CD14-positive monocyte (primary cell): ENCODE measurements at regions not wholly inside any gene's neighbourhood (a gene's known extent, or its start where the extent isn't known, plus 50 kb on each side); places are given as distances from the start of the nearest gene placed in this dataset.

Source experiments
- DNase-seq, 3 donors: peaks; one replicate each; pipeline ENCODE4 v3.0.0-alpha.2; 2011 to 2022
- H2AFZ ChIP-seq: 2 replicates; pipeline ENCODE4 v1.6.0; 2012; ENCODE audit warnings: mild to moderate bottlenecking, low read depth, low read length, inconsistent platforms; ENCODE audit not compliant: insufficient read depth, poor library complexity, severe bottlenecking
- H3K27ac ChIP-seq, 2 donors: 1 replicate in 1 of 2; 2 replicates in 1 of 2; pipeline ENCODE4 v1.5.1; 2012 to 2013; ENCODE audit warnings: low read length in 2 of 2, control low read depth in 1 of 2, inconsistent platforms in 1 of 2, low read depth in 1 of 2, mild to moderate bottlenecking in 1 of 2
- H3K27me3 ChIP-seq, 2 donors: one replicate each; pipeline versions ENCODE4 v1.6.0 to v1.6.1; 2011 to 2013; ENCODE audit warnings: low read length in 2 of 2; ENCODE audit not compliant: control insufficient read depth in 2 of 2, insufficient read depth in 2 of 2
- H3K36me3 ChIP-seq, 2 donors: replicated peaks in 1 of 2; 1 replicate in 1 of 2; 2 replicates in 1 of 2; pipeline versions ENCODE4 v1.5.1 to v1.6.1; 2012 to 2013; ENCODE audit warnings: low read length in 2 of 2, control low read depth in 1 of 2, inconsistent platforms in 1 of 2, mild to moderate bottlenecking in 1 of 2; ENCODE audit not compliant: insufficient read depth in 2 of 2, control insufficient read depth in 1 of 2
- H3K4me1 ChIP-seq, 2 donors: 1 replicate in 1 of 2; 2 replicates in 1 of 2; pipeline versions ENCODE4 v1.5.1 to v1.6.1; 2012 to 2013; ENCODE audit warnings: low read length in 2 of 2, control low read depth in 1 of 2, inconsistent platforms in 1 of 2, mild to moderate bottlenecking in 1 of 2, moderate library complexity in 1 of 2; ENCODE audit not compliant: insufficient read depth in 2 of 2, control insufficient read depth in 1 of 2
- H3K4me2 ChIP-seq: replicated peaks from 2 replicates; pipeline ENCODE3; 2012; ENCODE audit warnings: low read length, moderate library complexity, mild to moderate bottlenecking; ENCODE audit not compliant: poor library complexity, severe bottlenecking; ENCODE audit errors: extremely low read depth
- H3K4me3 ChIP-seq, 3 experiments: fragments of 200-600 bp in 1 of 3; sonication (generic) in 1 of 3; replicated peaks in 1 of 3; 1 replicate in 2 of 3; 2 replicates in 1 of 3; pipeline ENCODE4 v1.5.1; 2011 to 2013; ENCODE audit warnings: low read length in 3 of 3, mild to moderate bottlenecking in 3 of 3, control low read depth in 2 of 3, low read depth in 2 of 3, inconsistent platforms in 1 of 3, moderate library complexity in 1 of 3
- H3K79me2 ChIP-seq: 2 replicates; pipeline ENCODE4 v1.6.0; 2012; ENCODE audit warnings: mild to moderate bottlenecking, control low read depth, inconsistent platforms, low read length, moderate library complexity; ENCODE audit not compliant: insufficient read depth
- H3K9ac ChIP-seq: 2 replicates; pipeline ENCODE4 v1.6.0; 2017; ENCODE audit warnings: low read length, mild to moderate bottlenecking; ENCODE audit not compliant: insufficient read depth, poor library complexity, severe bottlenecking
- H3K9me3 ChIP-seq, 2 donors: replicated peaks in 1 of 2; 1 replicate in 1 of 2; 2 replicates in 1 of 2; pipeline versions ENCODE4 v1.5.1 to v1.6.1; 2012 to 2013; ENCODE audit warnings: low read length in 2 of 2, control low read depth in 1 of 2; ENCODE audit not compliant: control insufficient read depth in 1 of 2, insufficient read depth in 1 of 2
- H4K20me1 ChIP-seq: 2 replicates; pipeline ENCODE4 v1.6.0; 2012; ENCODE audit warnings: mild to moderate bottlenecking, low read length, control low read depth, moderate library complexity; ENCODE audit not compliant: insufficient read depth
- H3K27ac Mint-ChIP-seq, 7 donors: one replicate each; pipeline ENCODE4 v1.8.0; 2020; ENCODE audit warnings: mild to moderate bottlenecking in 7 of 7, mixed read lengths in 7 of 7, moderate library complexity in 6 of 7, inconsistent platforms in 2 of 7
- H3K27me3 Mint-ChIP-seq, 3 donors: one replicate each; pipeline ENCODE4 v1.8.0; 2021 to 2022; ENCODE audit warnings: low read depth in 3 of 3, mild to moderate bottlenecking in 3 of 3, mixed read lengths in 3 of 3, moderate library complexity in 3 of 3, inconsistent platforms in 1 of 3
- H3K36me3 Mint-ChIP-seq, 2 donors: one replicate each; pipeline ENCODE4 v1.8.0; 2020; ENCODE audit warnings: mixed read lengths in 2 of 2, inconsistent platforms in 1 of 2, mild to moderate bottlenecking in 1 of 2
- H3K4me1 Mint-ChIP-seq: one replicate; pipeline ENCODE4 v1.8.0; 2020; ENCODE audit warnings: mild to moderate bottlenecking, mixed read lengths
- H3K4me3 Mint-ChIP-seq, 2 donors: one replicate each; pipeline ENCODE4 v1.8.0; 2020; ENCODE audit warnings: mild to moderate bottlenecking in 2 of 2, mixed read lengths in 2 of 2, moderate library complexity in 1 of 2
- H3K9me3 Mint-ChIP-seq, 7 donors: one replicate each; pipeline ENCODE4 v1.8.0; 2020 to 2022; ENCODE audit warnings: mixed read lengths in 7 of 7, mild to moderate bottlenecking in 6 of 7, moderate library complexity in 6 of 7, inconsistent platforms in 2 of 7
- CTCF ChIP-seq: fragments of 200-600 bp; IDR thresholded peaks from one replicate; pipeline ENCODE4 v1.8.0; 2022; ENCODE audit warnings: antibody characterized with exemption, mild to moderate bottlenecking
- WGBS: methylation state at CpG from one replicate; pipeline ENCODE4 v1.1.5; 2013; ENCODE audit warnings: missing lambda C conversion rate; ENCODE audit not compliant: insufficient coverage; 5-methylcytosine and 5-hydroxymethylcytosine counted together
- intact Hi-C, 2 donors: fragments of 100-400 bp; cut with micrococcal nuclease; formaldehyde crosslinking; loops; one replicate each; pipeline versions ENCODE4 v1.15.0 to v1.15.1; 2023

GRCh38 chr4:66376921-66377320 lies 706.6 kb upstream of the EPHA5 start:
- Histone ChIP-seq H4K20me1 (no peaks in the 10 kb centered on the region), H2AFZ (no peak overlapping the region), H3K4me3 (no peak overlapping the region), H3K4me2 (no peak overlapping the region), H3K27ac (no peak overlapping the region), H3K27me3 (no peaks in the 10 kb centered on the region), H3K4me1 (no peaks in the 10 kb centered on the region), H3K36me3 (no peaks in the 10 kb centered on the region), H3K9me3 (no peaks in the 10 kb centered on the region), H3K9ac (no peak overlapping the region), H3K79me2 (no peaks in the 10 kb centered on the region)
- no CpG with 5 or more reads among the region's 1 CpG for WGBS
- H3K36me3 Mint-ChIP-seq: no peaks in the 10 kb centered on the region
- no peak for TF ChIP-seq CTCF
- H3K9me3 Mint-ChIP-seq: peaks cover 0 to 9% (median 3%) of the 10 kb centered on the region in 7 donors
- intact Hi-C loops: no loop called here
- DNase-seq: no peak
- H3K27me3 Mint-ChIP-seq: no peaks in the 10 kb centered on the region
- no peaks in the 10 kb centered on the region for H3K4me1 Mint-ChIP-seq
- no peak overlapping the region for H3K4me3 Mint-ChIP-seq
- H3K27ac Mint-ChIP-seq: no peak overlapping the region

GRCh38 chr4:66376396-66376795 lies 706.1 kb upstream of the EPHA5 start:
- Mint-ChIP-seq H3K27ac (no peak overlapping the region), H3K4me1 (no peaks in the 10 kb centered on the region), H3K9me3 (peaks cover 0 to 9% (median 3%) of the 10 kb centered on the region in 7 donors)

More at GRCh38 chr4:66376396-66376795, 706.1 kb upstream of the EPHA5 start:
- no peak for DNase-seq
- Histone ChIP-seq H3K9me3 (no peaks in the 10 kb centered on the region), H3K4me1 (no peaks in the 10 kb centered on the region), H3K27me3 (no peaks in the 10 kb centered on the region), H2AFZ (no peak overlapping the region), H3K79me2 (no peaks in the 10 kb centered on the region), H3K4me3 (no peak overlapping the region), H3K4me2 (no peak overlapping the region), H3K9ac (no peak overlapping the region), H3K27ac (no peak overlapping the region), H3K36me3 (no peaks in the 10 kb centered on the region), H4K20me1 (no peaks in the 10 kb centered on the region)
- intact Hi-C loops: no loop called here
- no peaks in the 10 kb centered on the region for H3K27me3 Mint-ChIP-seq
- H3K36me3 Mint-ChIP-seq: no peaks in the 10 kb centered on the region
- H3K4me3 Mint-ChIP-seq: no peak overlapping the region
- no peak for TF ChIP-seq CTCF
